DOHH2 (cell line): ENCODE measurements at regions not wholly inside any gene's neighbourhood (a gene's known extent, or its start where the extent isn't known, plus 50 kb on each side); places are given as distances from the start of the nearest gene placed in this dataset.

Experiments used
- H3F3A ChIP-seq: fragments of 200-600 bp; sonication (generic), shearing (Covaris generic); 2 replicates; pipeline ENCODE4 v1.6.0; 2016; ENCODE audit warnings: antibody characterized with exemption, mild to moderate bottlenecking; ENCODE audit not compliant: control insufficient read depth, insufficient read depth
- H3K27ac ChIP-seq: fragments of 200-600 bp; sonication (generic); 2 replicates; pipeline ENCODE4 v1.5.1; 2014; ENCODE audit warnings: low read depth, mild to moderate bottlenecking, low read length, moderate library complexity
- H3K27me3 ChIP-seq: fragments of 200-600 bp; sonication (generic); 2 replicates; pipeline ENCODE4 v1.6.1; 2014; ENCODE audit warnings: mild to moderate bottlenecking, low read length, mixed read lengths; ENCODE audit not compliant: control insufficient read depth
- H3K36me3 ChIP-seq: fragments of 200-600 bp; sonication (generic); 2 replicates; pipeline ENCODE4 v1.6.1; 2014; ENCODE audit warnings: mild to moderate bottlenecking, low read length, moderate library complexity, mixed read lengths; ENCODE audit not compliant: control insufficient read depth
- H3K4me1 ChIP-seq: fragments of 200-600 bp; sonication (generic); 2 replicates; pipeline ENCODE4 v1.6.1; 2014; ENCODE audit warnings: mild to moderate bottlenecking, low read length, mixed read lengths; ENCODE audit not compliant: control insufficient read depth
- H3K4me2 ChIP-seq: fragments of 200-600 bp; sonication (generic); 2 replicates; pipeline ENCODE4 v1.6.0; 2014; ENCODE audit warnings: mild to moderate bottlenecking, low read length, moderate library complexity
- H3K4me3 ChIP-seq: fragments of 200-600 bp; sonication (generic); 2 replicates; pipeline ENCODE4 v1.5.1; 2014; ENCODE audit warnings: mild to moderate bottlenecking, low read length, mixed read lengths
- H3K79me2 ChIP-seq: fragments of 200-600 bp; sonication (generic); 2 replicates; pipeline ENCODE4 v1.6.1; 2014; ENCODE audit warnings: mild to moderate bottlenecking, low read length, mixed read lengths; ENCODE audit not compliant: control insufficient read depth
- H3K9me2 ChIP-seq: fragments of 200-600 bp; sonication (generic); replicated peaks from 2 replicates; pipeline ENCODE4 v1.6.1; 2014; ENCODE audit warnings: mild to moderate bottlenecking, low read length, mixed read lengths; ENCODE audit not compliant: control insufficient read depth
- H3K9me3 ChIP-seq: fragments of 200-600 bp; sonication (generic); 2 replicates; pipeline ENCODE4 v1.6.1; 2014; ENCODE audit warnings: antibody characterized with exemption, low read length, mixed read lengths; ENCODE audit not compliant: control insufficient read depth, insufficient read depth
- H4K20me1 ChIP-seq: fragments of 200-600 bp; sonication (generic); 2 replicates; pipeline ENCODE4 v1.6.0; 2014; ENCODE audit warnings: low read depth, mild to moderate bottlenecking, antibody characterized with exemption, low read length, moderate library complexity; ENCODE audit not compliant: control insufficient read depth, insufficient read depth
- EZH2phosphoT487 ChIP-seq: fragments of 200-600 bp; sonication (generic); IDR thresholded peaks from 2 replicates; pipeline ENCODE4 v1.6.1; 2017; ENCODE audit warnings: borderline replicate concordance, mild to moderate bottlenecking, antibody characterized with exemption, low read length, moderate library complexity, mixed read lengths
- TF ChIP-seq, protein P1 (sequence below): fragments of 200-600 bp; sonication (generic); IDR thresholded peaks from one replicate; pipeline ENCODE4 v1.5.1; 2014; ENCODE audit warnings: antibody characterized with exemption, mild to moderate bottlenecking, low read depth, low read length; ENCODE audit not compliant: poor library complexity, severe bottlenecking

DNA sequence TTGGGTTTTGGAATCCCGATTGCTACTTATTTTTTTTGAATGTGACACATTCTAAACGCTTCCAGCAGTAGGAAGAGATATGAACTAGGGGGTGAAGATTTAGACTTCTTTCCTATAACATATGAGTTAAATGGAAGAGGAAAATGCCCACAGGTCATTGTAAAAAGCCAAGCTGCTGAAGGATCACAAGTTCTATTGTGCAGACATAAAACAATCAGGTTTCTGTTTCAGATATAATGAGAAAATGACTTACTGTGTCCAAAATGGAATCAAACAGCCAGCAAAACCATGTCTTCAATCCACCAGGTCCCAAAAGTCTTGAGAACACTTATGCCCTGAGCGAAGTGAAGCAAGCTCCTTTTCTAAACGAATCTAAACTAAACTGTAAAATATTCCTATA is 157.0 kb upstream of the SOX9 start:
- no peaks in the 10 kb centered on the region for H3K9me2 ChIP-seq
- TF ChIP-seq, protein P1, sequence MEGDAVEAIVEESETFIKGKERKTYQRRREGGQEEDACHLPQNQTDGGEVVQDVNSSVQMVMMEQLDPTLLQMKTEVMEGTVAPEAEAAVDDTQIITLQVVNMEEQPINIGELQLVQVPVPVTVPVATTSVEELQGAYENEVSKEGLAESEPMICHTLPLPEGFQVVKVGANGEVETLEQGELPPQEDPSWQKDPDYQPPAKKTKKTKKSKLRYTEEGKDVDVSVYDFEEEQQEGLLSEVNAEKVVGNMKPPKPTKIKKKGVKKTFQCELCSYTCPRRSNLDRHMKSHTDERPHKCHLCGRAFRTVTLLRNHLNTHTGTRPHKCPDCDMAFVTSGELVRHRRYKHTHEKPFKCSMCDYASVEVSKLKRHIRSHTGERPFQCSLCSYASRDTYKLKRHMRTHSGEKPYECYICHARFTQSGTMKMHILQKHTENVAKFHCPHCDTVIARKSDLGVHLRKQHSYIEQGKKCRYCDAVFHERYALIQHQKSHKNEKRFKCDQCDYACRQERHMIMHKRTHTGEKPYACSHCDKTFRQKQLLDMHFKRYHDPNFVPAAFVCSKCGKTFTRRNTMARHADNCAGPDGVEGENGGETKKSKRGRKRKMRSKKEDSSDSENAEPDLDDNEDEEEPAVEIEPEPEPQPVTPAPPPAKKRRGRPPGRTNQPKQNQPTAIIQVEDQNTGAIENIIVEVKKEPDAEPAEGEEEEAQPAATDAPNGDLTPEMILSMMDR: no peak
- no peak for TF ChIP-seq EZH2phosphoT487
- H3K27me3 ChIP-seq: no peaks in the 10 kb centered on the region
- no peaks in the 10 kb centered on the region for H4K20me1 ChIP-seq
- no peaks in the 10 kb centered on the region for H3F3A ChIP-seq
- no peaks in the 10 kb centered on the region; the same call in 1 of the 2 replicates for H3K4me1 ChIP-seq
- H3K36me3 ChIP-seq: no peaks in the 10 kb centered on the region
- no peaks in the 10 kb centered on the region for H3K79me2 ChIP-seq
- no peak overlapping the region for H3K27ac ChIP-seq
- no peaks in the 10 kb centered on the region for H3K9me3 ChIP-seq
- no peak overlapping the region for H3K4me3 ChIP-seq
- H3K4me2 ChIP-seq: no peak overlapping the region

GRCh38 chr17:71964559-71964958 is 156.3 kb upstream of the SOX9 start:
- Histone ChIP-seq H4K20me1 (no peaks in the 10 kb centered on the region), H3K9me3 (no peaks in the 10 kb centered on the region), H3K27me3 (no peaks in the 10 kb centered on the region), H3K79me2 (no peaks in the 10 kb centered on the region), H3K9me2 (no peaks in the 10 kb centered on the region), H3K27ac (no peak overlapping the region), H3F3A (no peaks in the 10 kb centered on the region), H3K36me3 (no peaks in the 10 kb centered on the region), H3K4me2 (no peak overlapping the region), H3K4me3 (no peak overlapping the region), H3K4me1 (no peaks in the 10 kb centered on the region)
- TF ChIP-seq, protein P1: no peak
- TF ChIP-seq EZH2phosphoT487: no peak

DNA sequence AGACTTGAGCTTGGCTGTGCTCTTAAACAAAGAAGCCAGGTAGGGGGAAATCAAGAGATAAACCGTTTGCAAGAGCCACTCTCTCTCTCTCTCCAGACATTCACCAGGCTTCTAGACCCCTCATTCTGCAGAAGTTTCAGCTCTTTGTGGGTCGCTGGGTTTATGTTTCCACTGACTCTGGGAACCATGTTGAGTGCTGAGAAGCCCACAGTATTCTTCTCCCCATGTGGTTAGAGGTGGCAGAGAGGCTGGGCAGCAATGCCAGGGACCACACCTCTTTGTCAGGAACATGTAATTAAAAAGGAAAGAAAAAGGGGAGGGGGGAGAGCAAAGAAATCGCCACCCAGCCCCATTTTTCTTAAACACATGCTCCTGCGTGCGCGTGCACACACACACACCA is 154.8 kb upstream of the SOX9 start:
- no peak overlapping the region for H3K4me3 ChIP-seq
- H3K4me1 ChIP-seq: no peaks in the 10 kb centered on the region
- H3K27me3 ChIP-seq: no peaks in the 10 kb centered on the region
- H3K9me2 ChIP-seq: no peaks in the 10 kb centered on the region
- H3K4me2 ChIP-seq: no peak overlapping the region
- H3K9me3 ChIP-seq: no peaks in the 10 kb centered on the region
- no peak overlapping the region for H3K27ac ChIP-seq
- no peaks in the 10 kb centered on the region for H3F3A ChIP-seq
- no peaks in the 10 kb centered on the region for H3K79me2 ChIP-seq
- H3K36me3 ChIP-seq: no peaks in the 10 kb centered on the region
- H4K20me1 ChIP-seq: no peaks in the 10 kb centered on the region
- no peak for TF ChIP-seq EZH2phosphoT487
- TF ChIP-seq, protein P1: no peak
